ENCODE measurements at regions not wholly inside any gene's neighbourhood (a gene's known extent, or its start where the extent isn't known, plus 50 kb on each side); places are given as distances from the start of the nearest gene placed in this dataset.

DNA sequence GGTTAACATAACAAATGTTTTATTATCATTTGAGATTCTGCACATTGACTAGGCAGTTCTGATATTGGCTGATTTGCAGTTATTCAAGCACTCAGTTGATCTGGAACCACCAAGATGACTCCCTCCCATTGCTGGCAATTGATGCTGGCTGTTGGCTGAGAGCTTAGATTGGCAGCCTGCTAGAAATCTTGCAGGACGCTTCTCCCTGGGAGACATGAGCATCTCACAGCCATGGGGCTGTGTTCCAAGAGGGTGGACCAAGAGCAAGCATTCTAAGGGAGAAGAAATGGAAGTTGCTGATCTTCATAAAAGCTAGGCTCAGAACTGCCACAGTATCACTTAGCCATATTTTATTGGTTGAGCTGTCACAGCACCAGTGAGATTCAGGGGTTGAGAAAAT is 233.4 kb upstream of the ID4 start:
- TF ChIP-seq SLC30A9 (CRISPR knock-in tag; IDR thresholded peaks at IDR 0.05), result no peak
- no peak for TF ChIP-seq ZNF324 (CRISPR knock-in tag; IDR thresholded peaks at IDR 0.05)
- TF ChIP-seq ELF4 (CRISPR knock-in tag; IDR thresholded peaks at IDR 0.05), result no peak
- no peak for TF ChIP-seq ZNF347 (CRISPR knock-in tag; IDR thresholded peaks at IDR 0.05; ENCODE audit: low read depth)
- no peak for TF ChIP-seq PHB (CRISPR knock-in tag; IDR thresholded peaks at IDR 0.05)
- no peak for TF ChIP-seq FOXM1 (IDR thresholded peaks at IDR 0.05; ENCODE audit: low read depth)
- TF ChIP-seq FOXM1 (CRISPR knock-in tag; IDR thresholded peaks at IDR 0.05; ENCODE audit: low read depth), result no peak
